ENCODE measurements at regions not wholly inside any gene's neighbourhood (a gene's known extent, or its start where the extent isn't known, plus 50 kb on each side); places are given as distances from the start of the nearest gene placed in this dataset.

DNA sequence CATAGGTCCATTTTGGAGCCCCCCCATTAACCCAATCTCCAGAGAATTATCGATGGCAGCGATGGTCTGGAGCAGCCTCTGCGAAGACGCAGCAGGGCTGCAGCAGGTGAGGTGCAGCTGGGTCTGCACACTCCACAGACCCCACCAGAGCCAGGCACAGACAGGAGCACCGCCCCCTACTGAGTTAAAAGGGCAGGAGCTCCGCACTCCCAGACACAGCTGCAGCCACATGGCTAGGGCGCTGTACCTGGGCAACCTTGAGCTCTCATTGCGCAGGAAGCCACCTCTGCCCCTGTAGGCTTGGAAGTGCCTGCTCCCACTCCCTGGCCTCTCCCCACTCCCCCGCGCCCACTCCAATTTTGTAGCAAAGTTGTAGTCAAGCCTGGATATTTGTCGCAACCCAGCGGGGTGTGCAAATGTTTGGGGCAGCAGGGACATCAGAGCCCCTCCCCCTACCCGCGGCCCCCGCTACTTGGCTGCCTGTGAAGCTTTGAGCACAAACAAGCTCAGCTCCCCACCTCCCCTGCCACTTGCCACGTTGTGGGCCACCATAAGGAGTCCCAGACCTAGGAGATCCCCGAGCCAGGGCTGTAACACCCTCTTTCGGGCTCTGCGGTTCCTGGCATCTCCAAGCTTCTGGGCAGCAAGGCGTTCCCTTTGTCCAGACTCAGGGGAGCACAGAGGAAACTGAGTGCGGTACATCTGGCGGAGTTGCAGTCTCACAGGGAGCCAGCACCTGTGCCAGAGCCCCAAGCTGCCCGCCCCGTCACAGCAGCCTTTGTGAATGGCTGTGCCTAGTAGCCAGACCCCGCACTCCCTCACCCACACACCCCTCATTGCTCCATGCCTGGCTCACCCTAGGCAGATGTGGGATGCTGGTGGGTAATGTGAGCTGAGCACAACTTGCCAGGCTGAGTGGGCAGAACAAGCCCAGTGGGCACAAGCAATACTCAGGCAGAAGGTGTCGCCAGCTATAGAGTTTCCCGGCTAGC, 949.7 kb upstream of the SLITRK1 start:
- TF ChIP-seq POLR2AphosphoS5 (IDR thresholded peaks at IDR 0.05) (no peak), EP300 (IDR thresholded peaks at IDR 0.05) (no peak)
- TF ChIP-seq, protein P1, sequence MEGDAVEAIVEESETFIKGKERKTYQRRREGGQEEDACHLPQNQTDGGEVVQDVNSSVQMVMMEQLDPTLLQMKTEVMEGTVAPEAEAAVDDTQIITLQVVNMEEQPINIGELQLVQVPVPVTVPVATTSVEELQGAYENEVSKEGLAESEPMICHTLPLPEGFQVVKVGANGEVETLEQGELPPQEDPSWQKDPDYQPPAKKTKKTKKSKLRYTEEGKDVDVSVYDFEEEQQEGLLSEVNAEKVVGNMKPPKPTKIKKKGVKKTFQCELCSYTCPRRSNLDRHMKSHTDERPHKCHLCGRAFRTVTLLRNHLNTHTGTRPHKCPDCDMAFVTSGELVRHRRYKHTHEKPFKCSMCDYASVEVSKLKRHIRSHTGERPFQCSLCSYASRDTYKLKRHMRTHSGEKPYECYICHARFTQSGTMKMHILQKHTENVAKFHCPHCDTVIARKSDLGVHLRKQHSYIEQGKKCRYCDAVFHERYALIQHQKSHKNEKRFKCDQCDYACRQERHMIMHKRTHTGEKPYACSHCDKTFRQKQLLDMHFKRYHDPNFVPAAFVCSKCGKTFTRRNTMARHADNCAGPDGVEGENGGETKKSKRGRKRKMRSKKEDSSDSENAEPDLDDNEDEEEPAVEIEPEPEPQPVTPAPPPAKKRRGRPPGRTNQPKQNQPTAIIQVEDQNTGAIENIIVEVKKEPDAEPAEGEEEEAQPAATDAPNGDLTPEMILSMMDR (IDR thresholded peaks at IDR 0.05), result no peak

Measured in stomach (tissue), 4 donors.